ENCODE measurements at regions not wholly inside any gene's neighbourhood (a gene's known extent, or its start where the extent isn't known, plus 50 kb on each side); places are given as distances from the start of the nearest gene placed in this dataset.

DNA sequence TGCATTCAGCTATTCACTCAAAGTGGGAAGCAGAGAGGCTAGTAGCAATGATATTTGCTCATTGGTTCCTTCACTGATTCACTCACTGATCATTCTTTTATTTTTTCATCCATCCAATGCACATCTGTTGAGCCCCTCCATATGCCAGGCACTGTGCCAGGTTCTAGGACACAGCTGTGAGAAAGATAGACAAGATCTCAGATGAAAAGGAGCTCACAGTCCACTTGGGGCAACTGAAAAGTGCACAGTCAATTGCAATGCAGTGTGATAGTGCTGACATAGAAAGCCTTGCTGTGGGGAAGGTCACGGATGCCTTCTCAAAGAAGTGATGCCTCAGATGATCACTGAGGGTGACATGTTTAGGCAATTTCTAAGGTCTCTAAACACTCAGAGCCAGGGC is 262.3 kb downstream of the PTEN start:
- TF ChIP-seq, protein P1, sequence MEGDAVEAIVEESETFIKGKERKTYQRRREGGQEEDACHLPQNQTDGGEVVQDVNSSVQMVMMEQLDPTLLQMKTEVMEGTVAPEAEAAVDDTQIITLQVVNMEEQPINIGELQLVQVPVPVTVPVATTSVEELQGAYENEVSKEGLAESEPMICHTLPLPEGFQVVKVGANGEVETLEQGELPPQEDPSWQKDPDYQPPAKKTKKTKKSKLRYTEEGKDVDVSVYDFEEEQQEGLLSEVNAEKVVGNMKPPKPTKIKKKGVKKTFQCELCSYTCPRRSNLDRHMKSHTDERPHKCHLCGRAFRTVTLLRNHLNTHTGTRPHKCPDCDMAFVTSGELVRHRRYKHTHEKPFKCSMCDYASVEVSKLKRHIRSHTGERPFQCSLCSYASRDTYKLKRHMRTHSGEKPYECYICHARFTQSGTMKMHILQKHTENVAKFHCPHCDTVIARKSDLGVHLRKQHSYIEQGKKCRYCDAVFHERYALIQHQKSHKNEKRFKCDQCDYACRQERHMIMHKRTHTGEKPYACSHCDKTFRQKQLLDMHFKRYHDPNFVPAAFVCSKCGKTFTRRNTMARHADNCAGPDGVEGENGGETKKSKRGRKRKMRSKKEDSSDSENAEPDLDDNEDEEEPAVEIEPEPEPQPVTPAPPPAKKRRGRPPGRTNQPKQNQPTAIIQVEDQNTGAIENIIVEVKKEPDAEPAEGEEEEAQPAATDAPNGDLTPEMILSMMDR (IDR thresholded peaks at IDR 0.05) = no peak
- no peak for TF ChIP-seq EZH2 (IDR thresholded peaks at IDR 0.05)

Data from neural progenitor cell (in vitro differentiated cells).